ENCODE measurements at regions not wholly inside any gene's neighbourhood (a gene's known extent, or its start where the extent isn't known, plus 50 kb on each side); places are given as distances from the start of the nearest gene placed in this dataset.
"Not testable (repeated sequence)": the region's sequence is repeated elsewhere in the genome, so short reads cannot be mapped to it uniquely, and the experiment has no call there.

- FAIRE-seq; DNase-seq (ENCODE audit: insufficient read length, low spot score): not testable (repeated sequence)
Measured at GRCh38 chr3:144023543-144023942, 51.9 kb downstream of the DIPK2A start.

GRCh38 chr3:144028798-144029411, 57.3 kb downstream of the DIPK2A start:
- DNase-seq (ENCODE audit: insufficient read length, low spot score), result no peak
- no peak for FAIRE-seq
- no peak for TF ChIP-seq POLR2A (IDR thresholded peaks at IDR 0.05; ENCODE audit: low read depth, low read length)

- no peak for TF ChIP-seq POLR2A (IDR thresholded peaks at IDR 0.05; ENCODE audit: low read depth, low read length)
- DNase-seq (ENCODE audit: insufficient read length, low spot score), result no peak
- FAIRE-seq, result no peak
Measured at GRCh38 chr3:144029769-144030168, 58.1 kb downstream of the DIPK2A start.

GRCh38 chr3:144031938-144032337, 60.3 kb downstream of the DIPK2A start:
- FAIRE-seq, result no peak
- no peak for DNase-seq (ENCODE audit: insufficient read length, low spot score)
- no peak for TF ChIP-seq POLR2A (IDR thresholded peaks at IDR 0.05; ENCODE audit: low read depth, low read length)

GRCh38 chr3:144032531-144033239, 61.1 kb downstream of the DIPK2A start:
- FAIRE-seq (no peak), DNase-seq (ENCODE audit: insufficient read length, low spot score) (no peak)
- no peak for TF ChIP-seq POLR2A (IDR thresholded peaks at IDR 0.05; ENCODE audit: low read depth, low read length)

GRCh38 chr3:144033240-144033589, 61.6 kb downstream of the DIPK2A start:
- no peak for FAIRE-seq
- DNase-seq (ENCODE audit: insufficient read length, low spot score), result no peak
- TF ChIP-seq POLR2A (IDR thresholded peaks at IDR 0.05; ENCODE audit: low read depth, low read length), result no peak

GRCh38 chr3:144033863-144034262, 62.2 kb downstream of the DIPK2A start:
- FAIRE-seq (no peak), DNase-seq (ENCODE audit: insufficient read length, low spot score) (no peak)
- no peak for TF ChIP-seq POLR2A (IDR thresholded peaks at IDR 0.05; ENCODE audit: low read depth, low read length)

GRCh38 chr3:144034715-144035290, 63.2 kb downstream of the DIPK2A start:
- no peak for FAIRE-seq
- TF ChIP-seq POLR2A (IDR thresholded peaks at IDR 0.05; ENCODE audit: low read depth, low read length), result no peak
- no peak for DNase-seq (ENCODE audit: insufficient read length, low spot score)

GRCh38 chr3:144036498-144036897, 64.9 kb downstream of the DIPK2A start:
- FAIRE-seq (no peak), DNase-seq (ENCODE audit: insufficient read length, low spot score) (no peak)
- TF ChIP-seq POLR2A (IDR thresholded peaks at IDR 0.05; ENCODE audit: low read depth, low read length), result no peak

GRCh38 chr3:144039661-144040060, 68.0 kb downstream of the DIPK2A start:
- peak; percentile 45 for FAIRE-seq
- TF ChIP-seq POLR2A (IDR thresholded peaks at IDR 0.05; ENCODE audit: low read depth, low read length), result no peak
- no peak for DNase-seq (ENCODE audit: insufficient read length, low spot score)

GRCh38 chr3:144041960-144042556, 70.4 kb downstream of the DIPK2A start:
- no peak for TF ChIP-seq POLR2A (IDR thresholded peaks at IDR 0.05; ENCODE audit: low read depth, low read length)
- DNase-seq (ENCODE audit: insufficient read length, low spot score), result no peak
- no peak for FAIRE-seq

GRCh38 chr3:144045766-144046165, 74.1 kb downstream of the DIPK2A start:
- FAIRE-seq (no peak), DNase-seq (ENCODE audit: insufficient read length, low spot score) (no peak)
- TF ChIP-seq POLR2A (IDR thresholded peaks at IDR 0.05; ENCODE audit: low read depth, low read length), result no peak

GRCh38 chr3:144049374-144049773, 77.8 kb downstream of the DIPK2A start:
- FAIRE-seq (no peak), DNase-seq (ENCODE audit: insufficient read length, low spot score) (no peak)
- no peak for TF ChIP-seq POLR2A (IDR thresholded peaks at IDR 0.05; ENCODE audit: low read depth, low read length)

GRCh38 chr3:144051211-144051610, 79.6 kb downstream of the DIPK2A start:
- FAIRE-seq (no peak), DNase-seq (ENCODE audit: insufficient read length, low spot score) (no peak)
- no peak for TF ChIP-seq POLR2A (IDR thresholded peaks at IDR 0.05; ENCODE audit: low read depth, low read length)

- no peak for DNase-seq (ENCODE audit: insufficient read length, low spot score)
- no peak for TF ChIP-seq POLR2A (IDR thresholded peaks at IDR 0.05; ENCODE audit: low read depth, low read length)
- FAIRE-seq, result no peak
Measured at GRCh38 chr3:144052275-144052674, 80.7 kb downstream of the DIPK2A start.

Measured in H54 (cell line).